ENCODE measurements at regions not wholly inside any gene's neighbourhood (a gene's known extent, or its start where the extent isn't known, plus 50 kb on each side); places are given as distances from the start of the nearest gene placed in this dataset.
"Not testable (repeated sequence)": the region's sequence is repeated elsewhere in the genome, so short reads cannot be mapped to it uniquely, and the experiment has no call there.

DNA sequence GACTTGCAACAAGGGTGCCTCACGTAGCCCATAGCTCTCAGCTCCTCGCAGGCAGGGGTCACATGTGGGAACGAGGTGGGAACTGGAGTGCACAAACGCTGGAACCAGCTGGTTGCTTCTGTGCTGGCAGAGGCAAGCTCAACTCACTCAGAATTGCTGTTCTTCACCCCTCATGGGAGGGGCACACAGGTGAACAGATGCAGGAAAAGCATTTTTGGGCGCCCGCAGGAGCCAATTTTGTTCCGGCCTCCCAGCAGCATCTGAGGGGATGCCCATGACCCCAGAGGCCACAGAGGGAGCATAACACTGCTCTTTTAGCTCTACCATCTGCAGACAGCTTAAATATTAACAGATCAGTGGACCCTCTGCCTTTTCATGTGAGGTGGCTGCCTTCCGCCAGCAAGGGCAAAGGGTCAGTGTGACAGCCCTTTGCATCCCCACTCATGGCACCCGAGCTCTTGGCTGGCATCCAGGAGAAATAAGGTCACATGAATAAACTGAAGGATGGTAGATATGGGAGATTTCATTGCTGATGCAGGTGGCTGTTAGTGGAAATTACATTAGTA is 196.2 kb downstream of the SLCO4C1 start:
- no peak overlapping the region for H3K4me3 ChIP-seq
- ATAC-seq (no peak), DNase-seq (no peak)
- H3K27me3 ChIP-seq, result no peaks in the 10 kb centered on the region
- no peak overlapping the region for H3K27ac ChIP-seq
- H3K9me3 ChIP-seq, result no peaks in the 10 kb centered on the region
- intact Hi-C loops (cut with DNase I), result no loop called here
- TF ChIP-seq CTCF (IDR thresholded peaks at IDR 0.05), result no peak
- H3K4me1 ChIP-seq, result no peaks in the 10 kb centered on the region
- no peaks in the 10 kb centered on the region for H3K36me3 ChIP-seq

DNA sequence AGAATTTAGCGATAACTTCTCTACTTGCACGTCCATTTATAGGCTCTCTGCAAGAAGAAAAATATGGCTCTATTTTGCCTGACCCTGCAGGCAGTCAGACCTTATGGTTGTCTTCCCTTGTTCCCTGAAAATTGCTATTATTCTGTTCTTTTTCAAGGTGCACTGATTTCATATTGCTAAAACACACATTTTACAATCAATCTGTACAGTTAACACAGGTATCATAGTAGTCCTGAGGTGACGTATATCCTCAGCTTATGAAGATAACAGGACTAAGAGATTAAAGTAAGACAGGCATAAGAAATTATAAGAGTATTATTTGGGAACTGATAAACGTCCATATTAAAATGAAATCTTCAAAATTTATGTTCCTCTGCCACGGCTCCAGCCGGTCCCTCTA is 197.0 kb downstream of the SLCO4C1 start:
- H3K9me3 ChIP-seq; H3K4me3 ChIP-seq; H3K4me1 ChIP-seq; DNase-seq; H3K27ac ChIP-seq; ATAC-seq; intact Hi-C loops (cut with DNase I); H3K27me3 ChIP-seq; H3K36me3 ChIP-seq: not testable (repeated sequence)

DNA sequence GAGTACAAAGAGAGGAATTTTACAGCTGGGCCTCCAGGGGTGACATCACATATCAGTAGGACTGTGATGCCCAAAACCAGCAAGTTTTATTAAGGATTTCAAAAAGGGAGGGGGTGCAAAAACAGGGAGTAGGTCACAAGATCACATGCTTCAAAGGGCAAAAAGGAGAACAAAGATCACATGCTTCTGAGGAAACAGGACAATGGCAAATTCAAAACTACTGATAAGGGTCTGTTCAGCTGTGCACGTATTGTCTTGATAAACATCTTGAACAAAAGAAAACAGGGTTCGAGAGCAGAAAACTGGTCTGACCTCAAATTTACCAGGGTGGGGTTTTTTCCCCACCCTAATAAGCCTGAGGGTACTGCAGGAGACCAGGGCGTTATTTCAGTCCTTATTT is 197.5 kb downstream of the SLCO4C1 start:
- H3K4me3 ChIP-seq; intact Hi-C loops (cut with DNase I); ATAC-seq; H3K4me1 ChIP-seq; DNase-seq; H3K27ac ChIP-seq; H3K9me3 ChIP-seq; H3K27me3 ChIP-seq; H3K36me3 ChIP-seq: not testable (repeated sequence)

DNA sequence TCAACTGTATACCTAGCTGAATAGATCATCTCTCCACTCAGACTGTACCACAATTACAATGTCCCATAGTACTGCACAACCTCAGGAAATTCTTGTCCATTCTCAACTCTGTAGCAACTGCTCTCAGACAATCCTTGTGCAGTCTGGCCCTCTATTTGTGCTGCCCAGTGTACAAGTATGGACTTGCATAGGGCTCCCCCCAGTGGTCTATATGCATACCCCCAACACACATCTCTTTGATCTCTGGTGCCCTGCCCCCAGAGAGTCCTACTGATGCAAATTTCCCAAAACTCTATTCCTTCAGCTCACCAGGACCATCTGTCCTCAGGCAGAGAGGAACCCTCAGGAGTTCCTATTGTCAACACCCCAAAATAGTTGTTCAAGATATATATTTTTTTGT is 205.3 kb downstream of the SLCO4C1 start:
- Histone ChIP-seq H3K27me3 (no peaks in the 10 kb centered on the region), H3K27ac (no peak overlapping the region), H3K36me3 (no peaks in the 10 kb centered on the region), H3K4me3 (no peak overlapping the region), H3K9me3 (no peaks in the 10 kb centered on the region), H3K4me1 (no peaks in the 10 kb centered on the region)
- TF ChIP-seq CTCF (IDR thresholded peaks at IDR 0.05), result peak; percentile 17
- no peak for DNase-seq
- intact Hi-C loops (cut with DNase I), result no loop called here
- peak; percentile 87 for ATAC-seq

DNA sequence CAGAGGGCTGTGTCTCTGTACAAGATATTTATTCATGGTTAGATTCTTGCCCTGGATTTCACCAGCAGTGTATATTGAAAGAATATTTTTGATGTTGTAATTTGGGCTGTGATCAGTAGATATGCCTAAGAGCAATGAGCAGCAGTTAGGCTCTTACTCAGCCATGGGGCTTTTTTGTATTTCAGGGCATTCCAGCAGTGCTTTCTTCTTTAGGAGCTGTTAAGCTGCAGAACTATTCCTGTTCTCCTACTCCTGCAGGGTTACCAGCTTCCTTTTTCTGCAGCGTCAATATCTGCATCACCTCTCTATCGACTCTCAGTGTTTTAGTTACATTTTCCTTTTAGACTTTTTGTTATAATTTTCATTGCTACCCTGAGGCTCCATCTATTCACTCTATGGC is 206.2 kb downstream of the SLCO4C1 start:
- no peaks in the 10 kb centered on the region for H3K9me3 ChIP-seq
- H3K36me3 ChIP-seq, result no peaks in the 10 kb centered on the region
- no peak for ATAC-seq
- no peak for TF ChIP-seq CTCF (IDR thresholded peaks at IDR 0.05)
- H3K4me3 ChIP-seq, result no peak overlapping the region
- no peak overlapping the region for H3K27ac ChIP-seq
- DNase-seq, result no peak
- no peaks in the 10 kb centered on the region for H3K27me3 ChIP-seq
- no peaks in the 10 kb centered on the region for H3K4me1 ChIP-seq
- intact Hi-C loops (cut with DNase I), result no loop called here

- no peaks in the 10 kb centered on the region for H3K9me3 ChIP-seq
- no peak for TF ChIP-seq CTCF (IDR thresholded peaks at IDR 0.05)
- no peaks in the 10 kb centered on the region for H3K4me1 ChIP-seq
- H3K4me3 ChIP-seq, result no peak overlapping the region
- DNase-seq (no peak), ATAC-seq (no peak)
- H3K27ac ChIP-seq, result no peak overlapping the region
- H3K36me3 ChIP-seq, result no peaks in the 10 kb centered on the region
- no peaks in the 10 kb centered on the region for H3K27me3 ChIP-seq
- intact Hi-C loops (cut with DNase I), result no loop called here
Observed at GRCh38 chr5:102087906-102088305, 208.2 kb downstream of the SLCO4C1 start.

DNA sequence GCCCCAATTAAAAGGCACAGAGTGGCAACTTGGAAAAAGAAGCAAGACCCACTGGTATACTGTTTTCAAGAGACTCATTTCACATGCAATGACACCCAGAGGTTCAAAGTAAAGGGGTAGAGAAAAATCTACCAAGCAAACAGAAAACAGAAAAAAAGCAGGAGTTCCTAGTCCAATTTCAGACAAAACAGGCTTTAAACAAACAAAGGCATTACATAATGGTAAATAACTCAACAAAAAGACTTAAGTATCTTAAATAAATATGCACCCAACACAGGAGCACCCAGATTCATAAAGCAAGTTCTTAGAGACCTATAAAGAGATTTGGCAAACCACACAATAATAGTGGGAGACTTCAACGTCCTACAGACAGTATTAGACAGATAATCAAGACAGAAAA is 215.8 kb downstream of the SLCO4C1 start:
- intact Hi-C loops (cut with DNase I), result no loop called here

More for the DNA sequence above, 215.8 kb downstream of the SLCO4C1 start:
- ATAC-seq (no peak), DNase-seq (no peak)
- H3K27ac ChIP-seq, result no peak overlapping the region
- no peaks in the 10 kb centered on the region for H3K4me1 ChIP-seq
- no peak for TF ChIP-seq CTCF (IDR thresholded peaks at IDR 0.05)
- no peaks in the 10 kb centered on the region for H3K9me3 ChIP-seq
- no peak overlapping the region for H3K4me3 ChIP-seq
- H3K36me3 ChIP-seq, result no peaks in the 10 kb centered on the region
- no peaks in the 10 kb centered on the region for H3K27me3 ChIP-seq
